ENCODE measurements at regions not wholly inside any gene's neighbourhood (a gene's known extent, or its start where the extent isn't known, plus 50 kb on each side); places are given as distances from the start of the nearest gene placed in this dataset.

DNA sequence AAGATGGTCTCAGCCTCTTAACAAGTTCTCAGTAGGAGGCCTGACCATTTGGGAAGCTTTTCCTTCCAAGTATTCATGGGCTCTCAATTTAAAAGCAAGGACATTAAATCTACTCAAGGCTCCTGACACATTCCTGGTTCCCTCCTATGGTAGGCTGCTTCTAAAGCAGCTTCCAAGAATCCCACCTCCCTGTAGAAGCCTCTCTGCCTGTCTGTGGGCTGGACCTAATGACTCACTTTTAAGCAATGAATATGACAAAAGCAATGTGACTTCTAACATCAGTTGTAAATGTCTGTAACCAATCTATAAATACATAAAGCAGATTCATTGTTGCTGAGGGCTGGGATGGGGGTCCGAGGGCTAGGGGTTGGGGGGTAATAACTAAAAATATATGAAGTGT is 99.5 kb upstream of the FAM9B start:
- H2AK5ac ChIP-seq (ENCODE audit: low read depth, low read length), result no peak overlapping the region
- FAIRE-seq, result no peak
- no peak overlapping the region for H4K5ac ChIP-seq (ENCODE audit: insufficient read length, low read depth, low read length)
- H4K8ac ChIP-seq (ENCODE audit: extremely low read depth, insufficient read depth, low read length), result no peak overlapping the region
- ChIA-PET POLR2A (ENCODE audit: partially characterized antibody) (no interaction called here), CTCF (ENCODE audit: partially characterized antibody) (interaction anchor here (0.8 kb wide), 1 partner anchor 78 kb away, joined by 3 read pairs; no protein-coding TSS in a partner anchor)
- H3K79me2 ChIP-seq (ENCODE audit: control insufficient read depth in 1 of 2, insufficient read depth in 2 of 2, low read length in 2 of 2), result no peaks in the 10 kb centered on the region
- H2BK120ac ChIP-seq (replicated peaks; ENCODE audit: low read depth, low read length), result no peak overlapping the region
- no peak overlapping the region for H2BK15ac ChIP-seq (ENCODE audit: low read length)
- H2BK12ac ChIP-seq (ENCODE audit: low read depth, low read length), result no peak overlapping the region
- TF ChIP-seq TEAD4 (IDR thresholded peaks at IDR 0.05; ENCODE audit: low read depth, low read length), result no peak
- TF ChIP-seq EP300 (IDR thresholded peaks at IDR 0.05; ENCODE audit: borderline replicate concordance in 1 of 2, low read depth in 2 of 2, low read length in 2 of 2), result no peak
- no peak for TF ChIP-seq ATF3 (IDR thresholded peaks at IDR 0.05; ENCODE audit: insufficient read depth, low read depth, low read length)
- TF ChIP-seq SP1 (IDR thresholded peaks at IDR 0.05; ENCODE audit: low read depth, low read length), result no peak
- TF ChIP-seq, protein P1, sequence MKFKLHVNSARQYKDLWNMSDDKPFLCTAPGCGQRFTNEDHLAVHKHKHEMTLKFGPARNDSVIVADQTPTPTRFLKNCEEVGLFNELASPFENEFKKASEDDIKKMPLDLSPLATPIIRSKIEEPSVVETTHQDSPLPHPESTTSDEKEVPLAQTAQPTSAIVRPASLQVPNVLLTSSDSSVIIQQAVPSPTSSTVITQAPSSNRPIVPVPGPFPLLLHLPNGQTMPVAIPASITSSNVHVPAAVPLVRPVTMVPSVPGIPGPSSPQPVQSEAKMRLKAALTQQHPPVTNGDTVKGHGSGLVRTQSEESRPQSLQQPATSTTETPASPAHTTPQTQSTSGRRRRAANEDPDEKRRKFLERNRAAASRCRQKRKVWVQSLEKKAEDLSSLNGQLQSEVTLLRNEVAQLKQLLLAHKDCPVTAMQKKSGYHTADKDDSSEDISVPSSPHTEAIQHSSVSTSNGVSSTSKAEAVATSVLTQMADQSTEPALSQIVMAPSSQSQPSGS (IDR thresholded peaks at IDR 0.05; ENCODE audit: low read length), result no peak
- no peak for TF ChIP-seq FOSL1 (IDR thresholded peaks at IDR 0.05; ENCODE audit: insufficient read depth, low read depth, low read length)
- no peak for TF ChIP-seq POU5F1 (IDR thresholded peaks at IDR 0.05; ENCODE audit: low read depth, low read length)
- no peak for TF ChIP-seq RNF2 (IDR thresholded peaks at IDR 0.05; ENCODE audit: borderline replicate concordance, low read depth, low read length, missing control alignments, poor library complexity, severe bottlenecking)
- no peak for TF ChIP-seq MAFK (IDR thresholded peaks at IDR 0.05; ENCODE audit: low read depth, low read length)
- no peak for TF ChIP-seq KDM4A (IDR thresholded peaks at IDR 0.05; ENCODE audit: low read depth, low read length, severe bottlenecking)
- TF ChIP-seq ZNF274 (IDR thresholded peaks at IDR 0.05; ENCODE audit: borderline replicate concordance, extremely low read depth, low read length), result no peak
- no peak for TF ChIP-seq SUZ12 (IDR thresholded peaks at IDR 0.05; ENCODE audit: low read length)
- no peak overlapping the region for H4K91ac ChIP-seq (replicated peaks; ENCODE audit: insufficient read length, low read length)
- H3K79me1 ChIP-seq (ENCODE audit: low read depth, low read length), result no peaks in the 10 kb centered on the region
- H3K4me3 ChIP-seq (ENCODE audit: extremely low read depth in 1 of 4, insufficient read depth in 2 of 4, low read depth in 3 of 4, low read length in 4 of 4), result no peak overlapping the region
- no peak overlapping the region for H3K9ac ChIP-seq (replicated peaks in 1 of 4; ENCODE audit: extremely low read depth in 1 of 4, low read depth in 3 of 4, low read length in 3 of 4)
- H3K4ac ChIP-seq (replicated peaks; ENCODE audit: insufficient read length, low read depth, low read length), result no peak overlapping the region
- H3K27ac ChIP-seq (ENCODE audit: low read depth, low read length), result no peak overlapping the region
- H2AFZ ChIP-seq (ENCODE audit: low read length), result no peak overlapping the region
- no peak overlapping the region for H3K18ac ChIP-seq (ENCODE audit: extremely low read depth, low read length)
- no peak overlapping the region for H3K23ac ChIP-seq (ENCODE audit: insufficient read length)
- no peaks in the 10 kb centered on the region for H4K20me1 ChIP-seq (replicated peaks in 1 of 2; ENCODE audit: control insufficient read depth in 1 of 2, insufficient read depth in 2 of 2, low read length in 2 of 2)
- no peaks in the 10 kb centered on the region for H3K27me3 ChIP-seq (replicated peaks in 1 of 4; ENCODE audit: control insufficient read depth in 3 of 4, extremely low read depth in 1 of 4, insufficient read depth in 3 of 4, low read length in 3 of 4)
- no peak overlapping the region for H3K14ac ChIP-seq (ENCODE audit: insufficient read length)
- no peaks in the 10 kb centered on the region for H3K36me3 ChIP-seq (ENCODE audit: control insufficient read depth in 2 of 4, insufficient read depth in 4 of 4, low read length in 3 of 4)
- no peak overlapping the region for H2BK5ac ChIP-seq (ENCODE audit: low read depth, low read length)
- 78% methylated on average over 1 of the region's 1 CpG; no CpG with 5 or more reads in 1 of the 2 experiments for WGBS, 2 experiments (ENCODE audit: extremely low coverage in 1 of 2, insufficient coverage in 1 of 2, insufficient read length in 1 of 2, insufficient replicate concordance in 2 of 2, low coverage in 1 of 2, low lambda C conversion rate in 2 of 2, missing lambda C conversion rate in 1 of 2)
- no peak overlapping the region for H3K4me2 ChIP-seq (ENCODE audit: insufficient read depth in 1 of 2, low read depth in 2 of 2, low read length in 2 of 2)
- H3K23me2 ChIP-seq (ENCODE audit: low read depth, low read length), result no peaks in the 10 kb centered on the region
- H3K56ac ChIP-seq (replicated peaks; ENCODE audit: insufficient read length, low read depth, low read length), result no peak overlapping the region
- H3K9me3 ChIP-seq (ENCODE audit: insufficient read depth in 2 of 2, low read depth in 1 of 2, low read length in 1 of 2), result no peaks in the 10 kb centered on the region
- peaks cover 0 to 4% (median 1%) of the 10 kb centered on the region in 4 experiments; a peak in 2 of 7 replicates for H3K4me1 ChIP-seq (replicated peaks in 1 of 4; ENCODE audit: control insufficient read depth in 3 of 4, insufficient read depth in 4 of 4, low read length in 3 of 4)
- H2BK20ac ChIP-seq (ENCODE audit: low read length), result no peak overlapping the region
- no peak for DNase-seq (ENCODE audit: low read depth in 1 of 2, low spot score in 2 of 2)
